ENCODE measurements at regions not wholly inside any gene's neighbourhood (a gene's known extent, or its start where the extent isn't known, plus 50 kb on each side); places are given as distances from the start of the nearest gene placed in this dataset.

DNA sequence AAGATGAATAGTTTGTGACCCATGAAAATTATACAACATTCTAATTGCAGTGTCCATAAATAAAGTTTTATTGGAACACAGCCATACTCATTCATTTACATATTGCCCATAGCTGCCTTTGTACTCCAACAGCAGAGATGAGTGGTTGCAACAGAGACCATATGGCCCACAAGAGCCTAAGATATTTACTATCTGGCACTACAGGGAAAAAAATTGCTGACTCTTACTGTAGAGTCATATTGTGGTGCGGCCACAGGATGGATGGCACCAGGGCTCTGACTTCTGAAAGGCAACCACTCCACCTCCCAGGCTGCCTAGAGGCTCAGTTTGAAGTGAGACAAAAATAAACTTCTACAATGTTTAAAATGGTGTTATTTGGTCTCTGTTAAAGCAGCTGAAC lies 404.0 kb upstream of the ATP5MC3 start:
- no peak for DNase-seq
- no peak overlapping the region for H3K27ac ChIP-seq
- no peaks in the 10 kb centered on the region for H3K4me1 ChIP-seq
- intact Hi-C loops (cut with DNase I; ENCODE audit: low total_unique reads): no loop called here
- no peaks in the 10 kb centered on the region for H3K36me3 ChIP-seq (ENCODE audit: low read depth, missing control alignments)
- H3K9me3 ChIP-seq: no peaks in the 10 kb centered on the region
- no peak for TF ChIP-seq POLR2A (IDR thresholded peaks at IDR 0.05)
- TF ChIP-seq, protein P1, sequence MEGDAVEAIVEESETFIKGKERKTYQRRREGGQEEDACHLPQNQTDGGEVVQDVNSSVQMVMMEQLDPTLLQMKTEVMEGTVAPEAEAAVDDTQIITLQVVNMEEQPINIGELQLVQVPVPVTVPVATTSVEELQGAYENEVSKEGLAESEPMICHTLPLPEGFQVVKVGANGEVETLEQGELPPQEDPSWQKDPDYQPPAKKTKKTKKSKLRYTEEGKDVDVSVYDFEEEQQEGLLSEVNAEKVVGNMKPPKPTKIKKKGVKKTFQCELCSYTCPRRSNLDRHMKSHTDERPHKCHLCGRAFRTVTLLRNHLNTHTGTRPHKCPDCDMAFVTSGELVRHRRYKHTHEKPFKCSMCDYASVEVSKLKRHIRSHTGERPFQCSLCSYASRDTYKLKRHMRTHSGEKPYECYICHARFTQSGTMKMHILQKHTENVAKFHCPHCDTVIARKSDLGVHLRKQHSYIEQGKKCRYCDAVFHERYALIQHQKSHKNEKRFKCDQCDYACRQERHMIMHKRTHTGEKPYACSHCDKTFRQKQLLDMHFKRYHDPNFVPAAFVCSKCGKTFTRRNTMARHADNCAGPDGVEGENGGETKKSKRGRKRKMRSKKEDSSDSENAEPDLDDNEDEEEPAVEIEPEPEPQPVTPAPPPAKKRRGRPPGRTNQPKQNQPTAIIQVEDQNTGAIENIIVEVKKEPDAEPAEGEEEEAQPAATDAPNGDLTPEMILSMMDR (IDR thresholded peaks at IDR 0.05): no peak
- H3K27me3 ChIP-seq: no peaks in the 10 kb centered on the region
- H3K4me3 ChIP-seq: no peak overlapping the region
- WGBS, 2 donors: 100% methylated on average over 1 of the region's 1 CpG

DNA sequence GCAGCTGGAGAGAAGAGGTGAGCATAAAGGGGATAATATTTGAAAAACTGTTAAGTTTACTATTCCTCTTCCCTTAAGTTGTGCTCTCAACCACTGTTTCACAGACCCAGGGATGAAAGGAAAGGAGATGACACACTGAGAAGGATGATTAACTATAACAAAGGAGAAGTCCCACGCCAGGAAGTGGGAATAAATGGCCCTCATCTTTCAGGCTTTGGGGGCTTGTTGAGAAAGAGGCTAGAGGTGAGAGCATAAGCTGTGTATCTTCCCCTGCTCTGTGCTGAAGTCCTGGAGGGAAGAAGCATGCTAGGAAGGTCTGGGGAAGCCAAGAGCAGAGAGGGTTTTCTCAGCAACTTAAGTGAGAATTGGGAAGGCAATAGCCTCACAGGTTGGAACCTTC lies 399.1 kb upstream of the ATP5MC3 start:
- Histone ChIP-seq H3K9me3 (no peaks in the 10 kb centered on the region), H3K27ac (no peak overlapping the region), H3K27me3 (no peaks in the 10 kb centered on the region), H3K36me3 (ENCODE audit: low read depth, missing control alignments) (no peaks in the 10 kb centered on the region), H3K4me3 (no peak overlapping the region), H3K4me1 (no peaks in the 10 kb centered on the region)
- TF ChIP-seq, protein P1 (IDR thresholded peaks at IDR 0.05): no peak
- no peak for TF ChIP-seq POLR2A (IDR thresholded peaks at IDR 0.05)
- intact Hi-C loops (cut with DNase I; ENCODE audit: low total_unique reads): no loop called here
- WGBS, 2 donors: 83% methylated on average over 1 of the region's 1 CpG
- no peak for DNase-seq

DNA sequence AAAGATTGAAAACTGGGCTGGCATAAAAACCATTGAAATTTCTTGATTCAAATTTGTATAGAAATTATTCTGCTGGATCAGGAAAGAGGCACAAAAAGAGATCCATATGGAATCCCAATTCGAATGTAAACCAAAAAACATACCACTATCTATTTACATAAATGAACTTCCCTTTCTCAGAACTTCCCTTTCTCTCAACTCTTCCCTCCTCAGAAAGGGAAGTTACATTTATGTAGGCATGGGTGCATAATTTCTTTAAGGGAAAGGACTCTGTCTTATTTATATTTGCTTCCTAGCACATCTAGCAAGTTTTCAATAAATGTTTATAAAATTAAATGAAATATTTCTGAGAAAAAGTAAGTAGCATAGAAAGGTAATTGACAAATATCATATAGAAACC lies 398.1 kb upstream of the ATP5MC3 start:
- Histone ChIP-seq H3K4me3 (no peak overlapping the region), H3K4me1 (no peaks in the 10 kb centered on the region), H3K36me3 (ENCODE audit: low read depth, missing control alignments) (no peaks in the 10 kb centered on the region), H3K27me3 (no peaks in the 10 kb centered on the region), H3K27ac (no peak overlapping the region), H3K9me3 (no peaks in the 10 kb centered on the region)
- TF ChIP-seq POLR2A (IDR thresholded peaks at IDR 0.05): no peak
- TF ChIP-seq, protein P1 (IDR thresholded peaks at IDR 0.05): no peak
- intact Hi-C loops (cut with DNase I; ENCODE audit: low total_unique reads): no loop called here
- 68 to 76% methylated on average over 1 of the region's 1 CpG for WGBS, 2 donors
- no peak for DNase-seq

DNA sequence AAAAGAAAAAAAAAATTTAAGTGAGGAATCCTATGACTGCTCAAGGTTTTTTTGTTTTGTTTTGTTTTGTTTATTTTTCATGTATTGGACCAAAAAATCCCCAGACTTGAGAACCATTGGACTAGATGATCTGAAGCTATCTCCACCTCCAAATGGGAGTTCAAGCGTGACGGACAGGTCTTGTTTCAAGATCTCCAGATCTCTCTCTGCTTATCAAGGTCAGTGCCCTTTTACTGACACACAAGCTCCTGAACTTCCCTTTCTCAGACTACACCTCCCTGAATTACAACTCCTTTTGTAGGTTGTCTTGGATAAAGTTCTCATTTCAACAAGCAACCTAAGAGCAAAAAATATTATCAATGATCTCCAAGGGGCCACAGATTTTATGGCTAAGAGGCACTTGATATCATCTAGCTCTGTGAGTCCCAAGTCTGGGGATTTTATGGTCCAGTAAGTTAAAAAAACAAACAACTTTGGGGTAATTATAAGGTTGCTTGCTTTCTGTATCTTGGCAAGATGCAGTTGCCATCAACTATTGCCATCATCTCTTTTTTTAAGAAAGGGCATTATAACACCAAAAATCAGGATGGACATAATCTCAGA lies 396.0 kb upstream of the ATP5MC3 start:
- WGBS, 2 donors: 90 to 98% methylated on average over 2 of the region's 2 CpGs
- H3K4me1 ChIP-seq: no peaks in the 10 kb centered on the region

DNA sequence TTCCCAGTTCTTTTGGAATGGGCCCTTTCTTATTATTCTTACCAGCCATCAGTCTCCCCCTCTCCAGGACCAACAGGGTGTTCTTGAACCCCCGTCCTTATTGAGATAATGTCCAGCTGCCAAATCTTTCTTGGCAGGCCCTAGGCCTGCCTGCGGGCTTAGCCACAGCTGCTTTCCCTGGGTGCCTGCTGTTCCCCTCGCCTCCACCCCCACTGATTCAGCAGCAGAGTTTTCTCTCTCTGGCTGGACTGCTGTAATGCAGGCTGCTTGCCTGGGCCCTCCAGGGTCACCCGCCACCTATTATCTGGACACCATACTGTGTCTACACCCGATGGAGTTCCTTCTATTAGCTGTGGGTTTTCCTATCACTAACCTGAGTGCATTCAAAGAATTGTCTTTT lies 395.4 kb upstream of the ATP5MC3 start:
- Histone ChIP-seq H3K36me3 (ENCODE audit: low read depth, missing control alignments) (no peaks in the 10 kb centered on the region), H3K4me1 (no peaks in the 10 kb centered on the region), H3K4me3 (no peak overlapping the region), H3K27me3 (no peaks in the 10 kb centered on the region), H3K27ac (no peak overlapping the region), H3K9me3 (no peaks in the 10 kb centered on the region)
- no peak for DNase-seq
- no peak for TF ChIP-seq POLR2A (IDR thresholded peaks at IDR 0.05)
- TF ChIP-seq, protein P1 (IDR thresholded peaks at IDR 0.05): no peak
- intact Hi-C loops (cut with DNase I; ENCODE audit: low total_unique reads): no loop called here
- 55 to 64% methylated on average over 5 of the region's 5 CpGs for WGBS, 2 donors

More for the DNA sequence above, 396.0 kb upstream of the ATP5MC3 start:
- Histone ChIP-seq H3K9me3 (no peaks in the 10 kb centered on the region), H3K27me3 (no peaks in the 10 kb centered on the region), H3K36me3 (ENCODE audit: low read depth, missing control alignments) (no peaks in the 10 kb centered on the region), H3K27ac (no peak overlapping the region), H3K4me3 (no peak overlapping the region)
- TF ChIP-seq, protein P1 (IDR thresholded peaks at IDR 0.05): no peak
- no peak for TF ChIP-seq POLR2A (IDR thresholded peaks at IDR 0.05)
- intact Hi-C loops (cut with DNase I; ENCODE audit: low total_unique reads): no loop called here
- DNase-seq: no peak

Data from testis (tissue), 2 donors.